LNCaP clone FGC (cell line): ENCODE measurements at regions not wholly inside any gene's neighbourhood (a gene's known extent, or its start where the extent isn't known, plus 50 kb on each side); places are given as distances from the start of the nearest gene placed in this dataset.
"Not testable (repeated sequence)": the region's sequence is repeated elsewhere in the genome, so short reads cannot be mapped to it uniquely, and the experiment has no call there.

ENCODE experiments used
- DNase-seq: peaks from one replicate; pipeline ENCODE4 v3.0.0-alpha.2; 2011; ENCODE audit warnings: low read depth
- H3K4me3 ChIP-seq: 2 replicates; pipeline ENCODE4 v1.5.1; 2011; ENCODE audit warnings: mild to moderate bottlenecking, low read depth, low read length, control low read depth
- TF ChIP-seq, protein P1 (sequence below): IDR thresholded peaks from 2 replicates; pipeline ENCODE4 v1.5.1; 2012; ENCODE audit warnings: mild to moderate bottlenecking; ENCODE audit not compliant: control insufficient read depth, insufficient read depth; ENCODE audit errors: extremely low read depth

DNA sequence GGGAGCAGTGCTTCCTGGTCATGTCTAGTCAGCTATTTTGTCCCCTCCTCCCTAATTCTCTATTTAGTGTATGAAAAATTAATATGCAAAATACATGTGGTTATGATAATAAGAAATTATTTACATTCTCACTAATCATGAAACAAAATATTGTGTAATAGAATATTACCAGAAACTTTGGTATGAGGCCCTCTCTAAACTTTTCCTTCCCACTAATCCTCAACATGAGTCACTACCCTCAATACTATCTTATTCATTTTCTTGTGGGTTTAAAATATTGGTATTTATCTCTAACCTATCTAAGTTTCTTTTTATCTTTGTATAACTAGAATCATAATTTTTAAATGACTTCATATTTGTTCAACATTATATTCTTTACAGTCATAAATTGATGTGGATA, 545.9 kb upstream of the PTPRD start:
- TF ChIP-seq, protein P1, sequence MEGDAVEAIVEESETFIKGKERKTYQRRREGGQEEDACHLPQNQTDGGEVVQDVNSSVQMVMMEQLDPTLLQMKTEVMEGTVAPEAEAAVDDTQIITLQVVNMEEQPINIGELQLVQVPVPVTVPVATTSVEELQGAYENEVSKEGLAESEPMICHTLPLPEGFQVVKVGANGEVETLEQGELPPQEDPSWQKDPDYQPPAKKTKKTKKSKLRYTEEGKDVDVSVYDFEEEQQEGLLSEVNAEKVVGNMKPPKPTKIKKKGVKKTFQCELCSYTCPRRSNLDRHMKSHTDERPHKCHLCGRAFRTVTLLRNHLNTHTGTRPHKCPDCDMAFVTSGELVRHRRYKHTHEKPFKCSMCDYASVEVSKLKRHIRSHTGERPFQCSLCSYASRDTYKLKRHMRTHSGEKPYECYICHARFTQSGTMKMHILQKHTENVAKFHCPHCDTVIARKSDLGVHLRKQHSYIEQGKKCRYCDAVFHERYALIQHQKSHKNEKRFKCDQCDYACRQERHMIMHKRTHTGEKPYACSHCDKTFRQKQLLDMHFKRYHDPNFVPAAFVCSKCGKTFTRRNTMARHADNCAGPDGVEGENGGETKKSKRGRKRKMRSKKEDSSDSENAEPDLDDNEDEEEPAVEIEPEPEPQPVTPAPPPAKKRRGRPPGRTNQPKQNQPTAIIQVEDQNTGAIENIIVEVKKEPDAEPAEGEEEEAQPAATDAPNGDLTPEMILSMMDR = no peak
- no peak for DNase-seq
- no peak overlapping the region for H3K4me3 ChIP-seq

DNA sequence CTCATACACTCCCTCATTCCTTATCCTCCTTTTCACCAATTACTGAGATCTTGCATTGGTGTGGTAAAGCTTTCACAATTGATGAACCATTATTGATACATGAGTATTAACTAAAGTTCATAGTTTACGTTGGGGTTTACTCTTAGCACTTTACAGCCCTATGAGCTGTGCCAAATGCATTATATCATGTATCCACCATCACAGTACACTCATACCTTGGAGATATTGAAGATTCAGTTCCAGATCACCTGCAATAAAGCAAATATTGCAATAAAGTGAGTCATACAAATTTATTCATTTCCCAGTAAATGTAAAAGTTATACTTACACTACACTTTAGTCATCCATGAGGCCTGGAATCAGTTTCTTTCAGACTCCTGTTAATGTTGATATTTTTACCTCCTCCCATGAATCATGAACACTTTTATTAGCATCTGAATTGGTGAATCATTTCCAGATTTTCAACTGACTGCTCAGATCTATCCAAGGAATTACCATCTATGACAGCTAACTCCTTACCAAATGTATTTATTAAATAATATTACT, 546.6 kb upstream of the PTPRD start:
- TF ChIP-seq, protein P1 = no peak
- no peak overlapping the region for H3K4me3 ChIP-seq
- DNase-seq = no peak

DNA sequence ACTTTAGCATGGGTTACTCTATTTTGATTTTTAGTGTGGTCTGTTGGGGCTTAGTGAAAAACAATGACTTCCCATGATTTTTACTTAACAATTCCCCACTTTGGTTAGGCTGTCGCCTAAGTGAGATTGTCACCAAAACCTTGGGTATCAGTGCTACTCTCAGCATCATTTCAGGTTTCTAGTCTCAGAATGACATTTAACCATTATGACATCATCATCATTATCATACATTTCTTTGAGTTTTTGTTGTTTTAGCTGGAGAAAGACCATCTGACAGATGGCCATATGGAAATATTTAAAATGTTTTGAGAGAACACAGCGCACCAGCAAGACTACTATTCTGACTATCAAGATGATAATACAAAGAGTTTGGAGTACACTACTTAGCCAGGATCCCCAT, 551.0 kb upstream of the PTPRD start:
- TF ChIP-seq, protein P1 = no peak
- no peak overlapping the region for H3K4me3 ChIP-seq
- DNase-seq = no peak

DNA sequence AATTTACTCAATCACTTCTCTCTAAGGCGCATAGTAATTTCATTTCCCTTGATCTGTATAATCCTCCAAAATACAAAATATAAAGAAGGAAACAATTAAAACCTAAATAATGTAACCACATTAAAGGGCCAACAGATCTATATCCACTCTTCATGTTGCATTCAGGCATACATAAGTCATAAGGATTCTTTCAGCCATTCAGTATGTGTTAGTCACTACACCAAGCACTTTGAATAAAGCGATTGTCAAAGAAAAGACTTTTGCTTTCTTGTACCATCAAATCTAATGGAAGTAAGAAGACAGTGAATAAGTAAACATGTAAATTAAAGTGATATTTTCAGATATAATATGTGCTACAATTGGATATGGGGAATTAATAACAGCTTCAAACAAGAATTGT, 569.2 kb upstream of the PTPRD start:
- no peak for DNase-seq
- TF ChIP-seq, protein P1 = no peak
- H3K4me3 ChIP-seq = no peak overlapping the region

DNA sequence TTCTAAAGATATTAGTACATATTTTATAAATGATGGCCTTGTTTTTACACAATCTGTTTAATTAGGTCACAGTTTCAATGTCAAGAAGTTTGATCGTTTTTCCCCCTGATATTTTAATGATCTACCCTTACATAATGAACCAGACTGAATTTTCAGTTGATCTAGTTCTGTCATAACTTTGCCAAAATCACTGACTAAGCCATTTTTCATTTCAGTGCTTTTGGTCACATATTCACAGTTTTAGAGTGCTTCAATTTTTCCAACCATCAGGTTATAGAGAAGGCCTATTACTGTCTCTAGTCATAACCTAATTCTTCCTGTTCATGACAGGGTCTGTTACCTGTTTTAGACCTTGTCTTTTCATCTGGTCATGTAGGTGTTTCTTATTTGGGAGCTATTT, 577.9 kb upstream of the PTPRD start:
- H3K4me3 ChIP-seq = no peak overlapping the region
- DNase-seq = no peak
- TF ChIP-seq, protein P1 = no peak

DNA sequence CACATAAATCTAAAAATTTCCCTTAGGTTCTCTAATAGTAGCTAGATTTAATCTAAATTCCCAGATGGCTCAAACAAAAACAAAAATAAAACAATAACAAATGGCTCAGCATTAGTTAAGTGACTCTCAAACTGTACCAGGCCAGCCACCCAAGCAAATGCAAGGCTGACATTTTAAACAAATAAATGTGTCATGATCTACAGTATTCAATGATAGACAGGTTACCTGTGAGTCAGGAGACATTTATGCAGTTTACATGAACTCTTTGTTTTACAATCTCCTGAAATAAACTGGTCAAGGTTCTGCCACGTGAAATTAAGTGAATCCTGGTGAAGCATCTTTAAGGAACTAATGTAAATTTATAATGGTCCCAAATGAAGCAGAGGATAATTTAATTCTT, 580.2 kb upstream of the PTPRD start:
- H3K4me3 ChIP-seq = no peak overlapping the region
- TF ChIP-seq, protein P1 = no peak
- no peak for DNase-seq

DNA sequence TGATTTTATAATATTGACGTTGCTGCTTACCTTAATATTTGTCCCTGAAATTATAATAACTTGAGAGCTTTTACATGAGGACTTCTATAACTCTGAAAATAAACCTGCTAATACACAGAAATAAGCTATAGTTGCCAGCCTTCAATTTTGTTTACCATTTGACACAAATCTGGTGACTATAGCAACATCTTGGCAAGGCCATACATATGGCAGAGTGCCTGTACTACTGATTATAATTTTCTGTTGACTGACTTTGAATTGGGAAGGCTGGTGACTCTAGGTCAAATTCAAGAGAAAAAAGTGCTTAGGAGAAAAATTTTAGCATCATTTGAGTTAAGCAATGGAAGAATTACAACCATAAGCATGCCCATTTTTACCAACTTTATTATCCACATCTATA, 581.4 kb upstream of the PTPRD start:
- no peak overlapping the region for H3K4me3 ChIP-seq
- TF ChIP-seq, protein P1 = no peak
- DNase-seq = peak; percentile 83

DNA sequence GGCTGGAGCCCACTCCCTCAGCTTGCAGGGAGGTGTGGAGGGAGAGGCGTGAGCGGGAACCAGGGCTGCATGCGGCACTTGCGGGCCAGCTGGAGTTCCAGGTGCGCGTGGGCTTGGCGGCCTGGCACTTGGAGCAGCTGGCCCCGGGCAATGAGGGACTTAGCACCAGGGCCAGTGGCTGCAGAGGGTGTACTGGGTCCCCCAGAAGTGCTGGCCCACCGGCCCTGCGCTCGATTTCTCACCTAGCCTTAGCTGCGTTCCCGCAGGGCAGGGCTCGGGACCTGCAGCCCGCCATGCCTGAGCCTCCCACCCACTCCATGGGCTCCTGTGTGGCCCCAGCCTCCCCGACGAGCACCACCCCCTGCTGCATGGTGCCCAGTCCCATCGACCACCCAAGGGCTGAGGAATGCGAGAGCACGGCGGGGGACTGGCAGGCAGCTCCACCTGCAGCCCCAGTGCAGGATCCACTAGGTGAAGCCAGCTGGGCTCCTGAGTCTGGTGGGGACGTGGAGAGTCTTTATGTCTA, 584.1 kb upstream of the PTPRD start:
- not testable (repeated sequence) for H3K4me3 ChIP-seq, DNase-seq
